HG03097 (cell line): ENCODE measurements at regions not wholly inside any gene's neighbourhood (a gene's known extent, or its start where the extent isn't known, plus 50 kb on each side); places are given as distances from the start of the nearest gene placed in this dataset.

Source experiments
- ATAC-seq: cut with Tn5 transposase; IDR thresholded peaks from one replicate; pipeline ENCODE4 v1.9.1; 2021; ENCODE audit not compliant: unreplicated experiment, low FRiP score

GRCh38 chr17:79541056-79541850, 69.6 kb downstream of the RBFOX3 start:
- ATAC-seq: no peak

- ATAC-seq: no peak
Measured at GRCh38 chr17:79539944-79540705, 70.7 kb downstream of the RBFOX3 start.

GRCh38 chr17:79538291-79538690, 72.6 kb downstream of the RBFOX3 start:
- no peak for ATAC-seq

- ATAC-seq: no peak
Measured at GRCh38 chr17:79537686-79538085, 73.2 kb downstream of the RBFOX3 start.

GRCh38 chr17:79537061-79537460, 73.8 kb downstream of the RBFOX3 start:
- no peak for ATAC-seq

GRCh38 chr17:79536212-79536840, 74.5 kb downstream of the RBFOX3 start:
- no peak for ATAC-seq

- no peak for ATAC-seq
Measured at GRCh38 chr17:79535728-79536025, 75.2 kb downstream of the RBFOX3 start.

GRCh38 chr17:79534851-79535727, 75.8 kb downstream of the RBFOX3 start:
- no peak for ATAC-seq

GRCh38 chr17:79534111-79534510, 76.7 kb downstream of the RBFOX3 start:
- ATAC-seq: no peak

GRCh38 chr17:79533116-79533515, 77.7 kb downstream of the RBFOX3 start:
- ATAC-seq: no peak

GRCh38 chr17:79532107-79532790, 78.6 kb downstream of the RBFOX3 start:
- no peak for ATAC-seq

- ATAC-seq: no peak
Measured at GRCh38 chr17:79531191-79532095, 79.4 kb downstream of the RBFOX3 start.

- ATAC-seq: no peak
Measured at GRCh38 chr17:79530361-79531105, 80.3 kb downstream of the RBFOX3 start.

- no peak for ATAC-seq
Measured at GRCh38 chr17:79529661-79530081, 81.2 kb downstream of the RBFOX3 start.

GRCh38 chr17:79528592-79529125, 82.2 kb downstream of the RBFOX3 start:
- ATAC-seq: no peak

GRCh38 chr17:79527306-79527705, 83.5 kb downstream of the RBFOX3 start:
- no peak for ATAC-seq

GRCh38 chr17:79525793-79526677, 84.8 kb downstream of the RBFOX3 start:
- no peak for ATAC-seq
